ENCODE measurements at regions not wholly inside any gene's neighbourhood (a gene's known extent, or its start where the extent isn't known, plus 50 kb on each side); places are given as distances from the start of the nearest gene placed in this dataset.

DNA sequence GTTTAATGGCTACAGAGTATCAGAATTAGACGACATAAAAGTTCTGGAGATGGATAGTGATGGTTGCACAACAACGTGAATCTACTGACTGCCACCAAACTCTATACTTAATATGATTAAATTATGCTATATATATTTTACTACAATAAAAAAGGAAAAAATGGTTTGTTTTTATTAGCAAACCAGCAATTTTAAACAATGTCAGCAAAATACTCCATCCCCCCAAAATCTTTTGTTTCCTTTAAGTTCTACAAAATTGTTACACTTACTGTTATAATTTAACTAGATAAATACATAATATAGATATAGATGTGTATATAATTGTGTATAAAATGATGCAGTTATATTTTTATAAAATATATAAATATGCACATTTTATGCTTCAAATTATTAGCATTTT, 710.8 kb upstream of the UBE2E2 start:
- Histone ChIP-seq H3K4me2 (no peak overlapping the region), H3K4me1 (no peaks in the 10 kb centered on the region), H3K9me3 (no peaks in the 10 kb centered on the region), H3K4me3 (no peak overlapping the region), H3K27ac (no peak overlapping the region)
- no peak for DNase-seq (ENCODE audit: low read depth in 1 of 2, low spot score in 1 of 2)
- POLR2A ChIA-PET = no interaction called here
- no peak for ATAC-seq
- FAIRE-seq = no peak
- CTCF ChIA-PET = interaction anchor here (0.6 kb wide), 1 partner anchor 488 kb away, joined by 4 read pairs; no protein-coding TSS in a partner anchor
- TF ChIP-seq RFX5 (IDR thresholded peaks at IDR 0.05) (no peak), JUNB (IDR thresholded peaks at IDR 0.05) (no peak), GATA3 (IDR thresholded peaks at IDR 0.05; ENCODE audit: borderline replicate concordance) (no peak), SREBF2 (IDR thresholded peaks at IDR 0.05) (no peak), HOXB5 (CRISPR knock-in tag; IDR thresholded peaks at IDR 0.05) (no peak), PHF8 (IDR thresholded peaks at IDR 0.05; ENCODE audit: borderline replicate concordance, low read depth) (no peak), RCOR1 (IDR thresholded peaks at IDR 0.05; ENCODE audit: low read depth, low read length) (no peak), MYC (IDR thresholded peaks at IDR 0.05; ENCODE audit: borderline replicate concordance, low read length) (no peak), CBX2 (IDR thresholded peaks at IDR 0.05; ENCODE audit: borderline replicate concordance, low read depth) (no peak), EHF (CRISPR knock-in tag; IDR thresholded peaks at IDR 0.05) (no peak), RARB (CRISPR knock-in tag; IDR thresholded peaks at IDR 0.05) (no peak), POLR2A (IDR thresholded peaks at IDR 0.05; ENCODE audit: low read length) (no peak), ZFP36 (IDR thresholded peaks at IDR 0.05; ENCODE audit: borderline replicate concordance, partially characterized antibody) (no peak)
- TF ChIP-seq, protein P1, sequence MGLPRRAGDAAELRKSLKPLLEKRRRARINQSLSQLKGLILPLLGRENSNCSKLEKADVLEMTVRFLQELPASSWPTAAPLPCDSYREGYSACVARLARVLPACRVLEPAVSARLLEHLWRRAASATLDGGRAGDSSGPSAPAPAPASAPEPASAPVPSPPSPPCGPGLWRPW (IDR thresholded peaks at IDR 0.05) = no peak
- TF ChIP-seq, protein P2, sequence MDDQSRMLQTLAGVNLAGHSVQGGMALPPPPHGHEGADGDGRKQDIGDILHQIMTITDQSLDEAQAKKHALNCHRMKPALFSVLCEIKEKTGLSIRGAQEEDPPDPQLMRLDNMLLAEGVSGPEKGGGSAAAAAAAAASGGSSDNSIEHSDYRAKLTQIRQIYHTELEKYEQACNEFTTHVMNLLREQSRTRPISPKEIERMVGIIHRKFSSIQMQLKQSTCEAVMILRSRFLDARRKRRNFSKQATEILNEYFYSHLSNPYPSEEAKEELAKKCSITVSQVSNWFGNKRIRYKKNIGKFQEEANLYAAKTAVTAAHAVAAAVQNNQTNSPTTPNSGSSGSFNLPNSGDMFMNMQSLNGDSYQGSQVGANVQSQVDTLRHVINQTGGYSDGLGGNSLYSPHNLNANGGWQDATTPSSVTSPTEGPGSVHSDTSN (IDR thresholded peaks at IDR 0.05) = no peak
- TF ChIP-seq, protein P3, sequence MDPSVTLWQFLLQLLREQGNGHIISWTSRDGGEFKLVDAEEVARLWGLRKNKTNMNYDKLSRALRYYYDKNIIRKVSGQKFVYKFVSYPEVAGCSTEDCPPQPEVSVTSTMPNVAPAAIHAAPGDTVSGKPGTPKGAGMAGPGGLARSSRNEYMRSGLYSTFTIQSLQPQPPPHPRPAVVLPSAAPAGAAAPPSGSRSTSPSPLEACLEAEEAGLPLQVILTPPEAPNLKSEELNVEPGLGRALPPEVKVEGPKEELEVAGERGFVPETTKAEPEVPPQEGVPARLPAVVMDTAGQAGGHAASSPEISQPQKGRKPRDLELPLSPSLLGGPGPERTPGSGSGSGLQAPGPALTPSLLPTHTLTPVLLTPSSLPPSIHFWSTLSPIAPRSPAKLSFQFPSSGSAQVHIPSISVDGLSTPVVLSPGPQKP (IDR thresholded peaks at IDR 0.05; ENCODE audit: low read depth, low read length) = no peak
- TF ChIP-seq, protein P4, sequence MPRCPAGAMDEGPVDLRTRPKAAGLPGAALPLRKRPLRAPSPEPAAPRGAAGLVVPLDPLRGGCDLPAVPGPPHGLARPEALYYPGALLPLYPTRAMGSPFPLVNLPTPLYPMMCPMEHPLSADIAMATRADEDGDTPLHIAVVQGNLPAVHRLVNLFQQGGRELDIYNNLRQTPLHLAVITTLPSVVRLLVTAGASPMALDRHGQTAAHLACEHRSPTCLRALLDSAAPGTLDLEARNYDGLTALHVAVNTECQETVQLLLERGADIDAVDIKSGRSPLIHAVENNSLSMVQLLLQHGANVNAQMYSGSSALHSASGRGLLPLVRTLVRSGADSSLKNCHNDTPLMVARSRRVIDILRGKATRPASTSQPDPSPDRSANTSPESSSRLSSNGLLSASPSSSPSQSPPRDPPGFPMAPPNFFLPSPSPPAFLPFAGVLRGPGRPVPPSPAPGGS (IDR thresholded peaks at IDR 0.05) = no peak
- TF ChIP-seq, protein P5, sequence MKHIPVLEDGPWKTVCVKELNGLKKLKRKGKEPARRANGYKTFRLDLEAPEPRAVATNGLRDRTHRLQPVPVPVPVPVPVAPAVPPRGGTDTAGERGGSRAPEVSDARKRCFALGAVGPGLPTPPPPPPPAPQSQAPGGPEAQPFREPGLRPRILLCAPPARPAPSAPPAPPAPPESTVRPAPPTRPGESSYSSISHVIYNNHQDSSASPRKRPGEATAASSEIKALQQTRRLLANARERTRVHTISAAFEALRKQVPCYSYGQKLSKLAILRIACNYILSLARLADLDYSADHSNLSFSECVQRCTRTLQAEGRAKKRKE (CRISPR knock-in tag; IDR thresholded peaks at IDR 0.05; ENCODE audit: low read depth) = no peak
- TF ChIP-seq, protein P6, sequence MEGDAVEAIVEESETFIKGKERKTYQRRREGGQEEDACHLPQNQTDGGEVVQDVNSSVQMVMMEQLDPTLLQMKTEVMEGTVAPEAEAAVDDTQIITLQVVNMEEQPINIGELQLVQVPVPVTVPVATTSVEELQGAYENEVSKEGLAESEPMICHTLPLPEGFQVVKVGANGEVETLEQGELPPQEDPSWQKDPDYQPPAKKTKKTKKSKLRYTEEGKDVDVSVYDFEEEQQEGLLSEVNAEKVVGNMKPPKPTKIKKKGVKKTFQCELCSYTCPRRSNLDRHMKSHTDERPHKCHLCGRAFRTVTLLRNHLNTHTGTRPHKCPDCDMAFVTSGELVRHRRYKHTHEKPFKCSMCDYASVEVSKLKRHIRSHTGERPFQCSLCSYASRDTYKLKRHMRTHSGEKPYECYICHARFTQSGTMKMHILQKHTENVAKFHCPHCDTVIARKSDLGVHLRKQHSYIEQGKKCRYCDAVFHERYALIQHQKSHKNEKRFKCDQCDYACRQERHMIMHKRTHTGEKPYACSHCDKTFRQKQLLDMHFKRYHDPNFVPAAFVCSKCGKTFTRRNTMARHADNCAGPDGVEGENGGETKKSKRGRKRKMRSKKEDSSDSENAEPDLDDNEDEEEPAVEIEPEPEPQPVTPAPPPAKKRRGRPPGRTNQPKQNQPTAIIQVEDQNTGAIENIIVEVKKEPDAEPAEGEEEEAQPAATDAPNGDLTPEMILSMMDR (IDR thresholded peaks at IDR 0.05) = no peak
- WGBS (ENCODE audit: missing lambda C conversion rate) = 19% methylated on average over 2 of the region's 2 CpGs

DNA sequence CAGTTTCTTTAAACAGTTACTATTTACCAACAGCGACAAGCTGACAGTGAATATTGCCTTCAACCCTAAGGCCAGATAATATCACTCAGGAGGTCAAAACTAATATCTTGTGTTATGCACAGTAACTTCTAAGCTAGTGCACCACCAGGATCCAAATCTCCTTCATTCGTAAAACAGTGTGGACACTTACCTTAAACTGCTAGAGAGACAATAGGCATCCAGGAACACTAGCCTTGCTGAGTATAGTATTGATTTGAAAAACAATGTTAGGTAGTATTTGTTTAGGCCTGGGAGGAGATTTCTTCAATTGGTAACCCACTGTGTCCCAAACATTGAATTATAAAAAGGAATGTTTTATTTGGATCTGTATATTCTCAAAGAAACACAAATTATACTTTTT, 707.9 kb upstream of the UBE2E2 start:
- POLR2A ChIA-PET = no interaction called here
- no peak for ATAC-seq
- Histone ChIP-seq H3K4me1 (no peaks in the 10 kb centered on the region), H3K9me3 (no peaks in the 10 kb centered on the region), H3K27ac (no peak overlapping the region), H3K4me2 (no peak overlapping the region), H3K4me3 (no peak overlapping the region)
- CTCF ChIA-PET = no interaction called here
- WGBS (ENCODE audit: missing lambda C conversion rate) = 2% methylated on average over 2 of the region's 2 CpGs
- FAIRE-seq = no peak
- DNase-seq (ENCODE audit: low read depth in 1 of 2, low spot score in 1 of 2) = no peak
- TF ChIP-seq MAFK (IDR thresholded peaks at IDR 0.05; ENCODE audit: partially characterized antibody) (no peak), SREBF2 (IDR thresholded peaks at IDR 0.05) (no peak), HOXB13 (CRISPR knock-in tag; IDR thresholded peaks at IDR 0.05; ENCODE audit: low read depth) (no peak), RFX5 (IDR thresholded peaks at IDR 0.05) (no peak), CBX2 (IDR thresholded peaks at IDR 0.05; ENCODE audit: borderline replicate concordance, low read depth) (no peak), POLR2A (IDR thresholded peaks at IDR 0.05; ENCODE audit: low read length) (no peak), JUNB (IDR thresholded peaks at IDR 0.05) (no peak), ESRRA (IDR thresholded peaks at IDR 0.05; ENCODE audit: borderline replicate concordance, low read length) (no peak), BHLHE40 (IDR thresholded peaks at IDR 0.05; ENCODE audit: low read depth, low read length) (no peak), KDM5A (IDR thresholded peaks at IDR 0.05) (no peak), TFCP2L1 (CRISPR knock-in tag; IDR thresholded peaks at IDR 0.05) (no peak), ZC3H11A (IDR thresholded peaks at IDR 0.05) (no peak), CHD2 (IDR thresholded peaks at IDR 0.05; ENCODE audit: low read length, partially characterized antibody) (no peak)
- TF ChIP-seq, protein P1 (IDR thresholded peaks at IDR 0.05) = no peak
- TF ChIP-seq, protein P7, sequence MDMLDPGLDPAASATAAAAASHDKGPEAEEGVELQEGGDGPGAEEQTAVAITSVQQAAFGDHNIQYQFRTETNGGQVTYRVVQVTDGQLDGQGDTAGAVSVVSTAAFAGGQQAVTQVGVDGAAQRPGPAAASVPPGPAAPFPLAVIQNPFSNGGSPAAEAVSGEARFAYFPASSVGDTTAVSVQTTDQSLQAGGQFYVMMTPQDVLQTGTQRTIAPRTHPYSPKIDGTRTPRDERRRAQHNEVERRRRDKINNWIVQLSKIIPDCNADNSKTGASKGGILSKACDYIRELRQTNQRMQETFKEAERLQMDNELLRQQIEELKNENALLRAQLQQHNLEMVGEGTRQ (IDR thresholded peaks at IDR 0.05) = no peak
- TF ChIP-seq, protein P5 (CRISPR knock-in tag; IDR thresholded peaks at IDR 0.05; ENCODE audit: low read depth) = no peak
